ENCODE measurements at regions not wholly inside any gene's neighbourhood (a gene's known extent, or its start where the extent isn't known, plus 50 kb on each side); places are given as distances from the start of the nearest gene placed in this dataset.

DNA sequence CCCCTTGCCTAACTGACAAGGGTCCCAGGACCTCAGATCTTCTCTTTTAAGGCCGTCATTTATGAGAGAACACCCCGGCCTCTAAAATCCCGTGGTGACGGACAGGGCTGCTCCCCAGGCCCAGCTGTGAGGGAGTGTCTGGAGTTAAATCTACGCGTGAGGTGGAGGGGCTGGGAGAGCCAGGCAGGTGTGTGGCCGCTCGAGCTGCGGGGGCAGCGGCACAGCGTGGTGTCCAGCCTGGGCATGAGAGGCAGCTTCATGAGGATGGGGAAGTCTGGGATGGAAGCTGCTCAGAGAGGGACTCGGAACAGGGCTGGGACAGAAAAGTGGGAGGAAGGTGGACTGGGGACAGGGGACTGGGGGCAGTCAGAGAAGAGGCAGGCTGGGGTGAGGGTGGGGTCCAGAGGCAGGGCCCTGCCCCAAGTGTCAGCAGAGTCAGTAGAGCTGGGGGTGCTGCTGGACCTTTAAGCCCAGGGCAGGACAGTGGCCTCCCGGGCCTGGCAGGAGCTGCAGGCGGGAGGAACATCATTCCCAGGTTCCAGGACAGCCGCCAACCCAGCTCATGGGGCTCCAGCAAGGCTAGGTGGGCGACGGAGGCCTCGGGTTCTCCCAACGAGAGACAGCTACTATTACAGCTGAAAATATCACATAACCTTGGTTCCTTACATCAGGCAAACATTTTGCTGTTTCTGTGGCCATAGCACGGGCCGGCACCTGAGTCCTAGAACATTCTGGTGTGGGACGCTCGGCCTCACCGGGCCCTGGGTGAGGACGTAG lies 55.2 kb downstream of the JAKMIP3 start:
- TF ChIP-seq POLR2A (IDR thresholded peaks at IDR 0.05; ENCODE audit: low read depth, low read length) (no peak), TAF1 (IDR thresholded peaks at IDR 0.05; ENCODE audit: low read depth, low read length) (no peak)
